Lower leg skin (tissue), 4 donors: ENCODE measurements at regions not wholly inside any gene's neighbourhood (a gene's known extent, or its start where the extent isn't known, plus 50 kb on each side); places are given as distances from the start of the nearest gene placed in this dataset.

Source experiments
- DNase-seq, 2 donors: peaks; one replicate each; pipeline ENCODE4 v3.0.0-alpha.2; 2019; ENCODE audit warnings: low spot score in 2 of 2
- H3K4me3 ChIP-seq: fragments of 200-600 bp; sonication (generic); 2 replicates; pipeline ENCODE4 v1.5.1; 2017; ENCODE audit warnings: mild to moderate bottlenecking, low read depth; ENCODE audit not compliant: poor library complexity, severe bottlenecking
- CTCF ChIP-seq, 3 donors: fragments of 450-650 bp; IDR thresholded peaks; one replicate each; pipeline ENCODE4 v1.5.1; 2016; ENCODE audit warnings: antibody characterized with exemption in 3 of 3, mild to moderate bottlenecking in 3 of 3, moderate library complexity in 2 of 3
- POLR2A ChIP-seq, 2 donors: fragments of 450-650 bp; IDR thresholded peaks; one replicate each; pipeline ENCODE4 v1.6.1; 2016 to 2017; ENCODE audit warnings: antibody characterized with exemption in 2 of 2, mild to moderate bottlenecking in 1 of 2, moderate library complexity in 1 of 2
- WGBS, 2 donors: methylation state at CpG; one replicate each; pipeline ENCODE4 v1.1.5; 2018; 5-methylcytosine and 5-hydroxymethylcytosine counted together
- intact Hi-C: fragments of 100-400 bp; cut with DNase I; formaldehyde crosslinking; loops from one replicate; pipeline ENCODE4 v1.15.0; 2023; ENCODE audit warnings: low total_unique reads

GRCh38 chr5:15023846-15024245 lies 152.3 kb upstream of the ANKH start:
- no peak overlapping the region for H3K4me3 ChIP-seq
- intact Hi-C loops: no loop called here
- TF ChIP-seq CTCF (IDR thresholded peaks at IDR 0.05) (no peak), POLR2A (IDR thresholded peaks at IDR 0.05) (no peak)
- DNase-seq: no peak
- 90 to 93% methylated on average over 5 of the region's 5 CpGs for WGBS, 2 donors

DNA sequence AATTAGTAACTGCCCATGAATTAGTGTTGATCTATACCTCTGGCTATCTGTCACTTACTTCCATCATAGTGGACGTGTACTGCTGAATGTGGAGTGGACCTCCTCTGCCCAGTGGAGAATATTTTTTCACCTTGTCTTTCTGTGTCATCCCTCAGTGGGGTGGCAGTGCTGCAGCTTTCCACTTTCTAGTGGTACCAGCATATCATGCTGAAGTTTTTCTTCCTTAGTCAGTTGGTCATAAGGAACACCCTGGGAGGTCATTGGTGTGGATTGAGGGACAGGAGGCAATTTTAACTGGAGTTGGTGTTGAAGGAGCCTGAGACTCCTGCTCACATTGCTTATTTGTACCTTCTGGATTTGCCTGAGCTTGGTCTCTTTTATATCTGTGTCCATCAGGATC lies 151.7 kb upstream of the ANKH start:
- TF ChIP-seq CTCF (IDR thresholded peaks at IDR 0.05) (no peak), POLR2A (IDR thresholded peaks at IDR 0.05) (no peak)
- DNase-seq: no peak
- intact Hi-C loops: no loop called here
- no peak overlapping the region for H3K4me3 ChIP-seq
- 87 to 94% methylated on average over 1 of the region's 1 CpG for WGBS, 2 donors

GRCh38 chr5:15021266-15022046 lies 149.9 kb upstream of the ANKH start:
- intact Hi-C loops: no loop called here
- no peak for DNase-seq
- H3K4me3 ChIP-seq: no peak overlapping the region
- 70% methylated on average over 8 of the region's 8 CpGs for WGBS, 2 donors
- TF ChIP-seq POLR2A (IDR thresholded peaks at IDR 0.05) (no peak), CTCF (IDR thresholded peaks at IDR 0.05) (no peak)

DNA sequence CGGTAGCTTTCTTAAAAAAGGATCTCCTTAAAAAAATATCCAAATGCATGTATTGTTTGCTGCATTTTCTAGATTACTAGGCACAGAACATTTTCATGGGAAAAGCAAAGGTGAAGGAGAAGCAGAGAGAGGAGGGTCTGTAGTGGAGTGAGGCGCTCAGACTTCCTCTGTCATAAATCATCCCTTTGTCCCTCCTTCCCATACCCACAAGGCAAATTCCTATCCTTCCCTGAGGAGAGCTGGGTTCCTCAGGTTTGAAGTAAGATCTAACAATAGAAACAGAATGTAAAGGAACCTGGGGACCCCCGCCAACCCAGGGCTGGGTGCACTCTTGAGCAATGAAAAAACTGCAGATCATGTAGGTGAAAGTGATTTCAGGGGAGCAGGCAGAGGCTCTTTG lies 149.2 kb upstream of the ANKH start:
- intact Hi-C loops: no loop called here
- H3K4me3 ChIP-seq: no peak overlapping the region
- TF ChIP-seq POLR2A (IDR thresholded peaks at IDR 0.05): no peak
- no peak for TF ChIP-seq CTCF (IDR thresholded peaks at IDR 0.05)
- 65 to 80% methylated on average over 3 of the region's 3 CpGs for WGBS, 2 donors
- DNase-seq: no peak

GRCh38 chr5:15014809-15015208 lies 143.2 kb upstream of the ANKH start:
- intact Hi-C loops: loop anchor here (5.0 kb wide), 1 partner anchor 288 kb away; no protein-coding TSS in a partner anchor
- 57 to 58% methylated on average over 3 of the region's 3 CpGs for WGBS, 2 donors
- H3K4me3 ChIP-seq: no peak overlapping the region
- TF ChIP-seq CTCF (IDR thresholded peaks at IDR 0.05): no peak
- TF ChIP-seq POLR2A (IDR thresholded peaks at IDR 0.05): no peak
- no peak for DNase-seq
